Smooth muscle cell (in vitro differentiated cells): ENCODE measurements at regions not wholly inside any gene's neighbourhood (a gene's known extent, or its start where the extent isn't known, plus 50 kb on each side); places are given as distances from the start of the nearest gene placed in this dataset.

ENCODE experiments used
- DNase-seq: peaks from one replicate; lab custom pipeline; 2025; ENCODE audit not compliant: unreplicated experiment; lab: John Stamatoyannopoulos, UW
- H2AFZ ChIP-seq: fragments of 200-600 bp; sonication (generic); 2 replicates; pipeline ENCODE4 v1.6.0; 2016; ENCODE audit warnings: antibody characterized with exemption, low read depth, mild to moderate bottlenecking
- H3F3A ChIP-seq: fragments of 200-600 bp; sonication (generic); 2 replicates; pipeline ENCODE4 v1.6.0; 2017; ENCODE audit warnings: antibody characterized with exemption, low read depth
- H3K27ac ChIP-seq: fragments of 200-600 bp; sonication (generic); 2 replicates; pipeline ENCODE4 v1.5.1; 2016; ENCODE audit warnings: low read depth, mild to moderate bottlenecking
- H3K27me3 ChIP-seq: fragments of 200-600 bp; sonication (generic); 2 replicates; pipeline ENCODE4 v1.6.1; 2016; ENCODE audit warnings: low read depth, mild to moderate bottlenecking
- H3K36me3 ChIP-seq: fragments of 200-600 bp; sonication (generic); 2 replicates; pipeline ENCODE4 v1.5.1; 2016; ENCODE audit warnings: low read depth
- H3K4me1 ChIP-seq: fragments of 200-600 bp; sonication (generic); 2 replicates; pipeline ENCODE4 v1.5.1; 2016; ENCODE audit warnings: low read depth
- H3K4me2 ChIP-seq: fragments of 200-600 bp; sonication (generic); 2 replicates; pipeline ENCODE4 v1.6.0; 2016; ENCODE audit warnings: mild to moderate bottlenecking
- H3K4me3 ChIP-seq: fragments of 200-600 bp; sonication (generic); 2 replicates; pipeline ENCODE4 v1.5.1; 2016; ENCODE audit warnings: mild to moderate bottlenecking
- H3K79me2 ChIP-seq: fragments of 200-600 bp; sonication (generic); 2 replicates; pipeline ENCODE4 v1.6.0; 2016; ENCODE audit warnings: low read depth, mild to moderate bottlenecking
- H3K9ac ChIP-seq: fragments of 200-600 bp; sonication (generic); 2 replicates; pipeline ENCODE4 v1.6.0; 2016; ENCODE audit warnings: low read depth
- H3K9me3 ChIP-seq: fragments of 200-600 bp; sonication (generic); replicated peaks from 2 replicates; pipeline ENCODE4 v1.5.1; 2016; ENCODE audit warnings: low read depth
- H4K20me1 ChIP-seq: fragments of 200-600 bp; sonication (generic); 2 replicates; pipeline ENCODE4 v1.6.0; 2016; ENCODE audit warnings: low read depth
- WGBS: methylation state at CpG from one replicate; pipeline ENCODE4 v1.1.7; 2016; ENCODE audit warnings: low lambda C conversion rate; 5-methylcytosine and 5-hydroxymethylcytosine counted together
- TF ChIP-seq, protein P1 (sequence below): fragments of 200-600 bp; sonication (generic); IDR thresholded peaks from 2 replicates; pipeline ENCODE4 v1.5.1; 2017; ENCODE audit warnings: borderline replicate concordance, mild to moderate bottlenecking, antibody characterized with exemption; ENCODE audit not compliant: insufficient read depth, poor library complexity, severe bottlenecking

DNA sequence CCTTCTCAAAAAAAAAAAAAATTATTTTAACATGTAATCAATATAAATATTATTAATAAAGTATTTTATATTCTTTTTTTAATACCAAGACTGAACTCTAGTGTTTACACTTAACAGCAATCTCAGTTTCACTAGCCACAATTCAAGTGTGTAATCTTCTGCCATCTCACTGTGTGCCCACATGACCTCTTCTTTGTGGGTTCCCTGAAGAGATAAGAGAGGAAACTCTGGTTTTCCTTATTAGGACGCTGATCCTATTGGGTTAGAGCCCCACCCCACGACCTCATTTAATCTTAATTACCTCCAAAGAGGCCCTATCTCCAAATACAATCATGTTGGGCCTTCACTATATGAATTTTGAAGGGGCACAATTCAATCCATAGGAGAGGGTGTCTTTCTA, 177.6 kb downstream of the STK31 start:
- H3K4me1 ChIP-seq: no peaks in the 10 kb centered on the region
- no peak overlapping the region for H3K4me2 ChIP-seq
- H3K79me2 ChIP-seq: no peaks in the 10 kb centered on the region
- 66% methylated on average over 2 of the region's 2 CpGs for WGBS
- H4K20me1 ChIP-seq: no peaks in the 10 kb centered on the region
- no peak overlapping the region for H3K4me3 ChIP-seq
- H3K9me3 ChIP-seq: no peaks in the 10 kb centered on the region
- no peak overlapping the region for H2AFZ ChIP-seq
- no peak for DNase-seq
- no peak overlapping the region for H3K9ac ChIP-seq
- H3K27me3 ChIP-seq: no peaks in the 10 kb centered on the region
- no peaks in the 10 kb centered on the region for H3K36me3 ChIP-seq
- H3F3A ChIP-seq: no peaks in the 10 kb centered on the region
- no peak overlapping the region for H3K27ac ChIP-seq
- TF ChIP-seq, protein P1, sequence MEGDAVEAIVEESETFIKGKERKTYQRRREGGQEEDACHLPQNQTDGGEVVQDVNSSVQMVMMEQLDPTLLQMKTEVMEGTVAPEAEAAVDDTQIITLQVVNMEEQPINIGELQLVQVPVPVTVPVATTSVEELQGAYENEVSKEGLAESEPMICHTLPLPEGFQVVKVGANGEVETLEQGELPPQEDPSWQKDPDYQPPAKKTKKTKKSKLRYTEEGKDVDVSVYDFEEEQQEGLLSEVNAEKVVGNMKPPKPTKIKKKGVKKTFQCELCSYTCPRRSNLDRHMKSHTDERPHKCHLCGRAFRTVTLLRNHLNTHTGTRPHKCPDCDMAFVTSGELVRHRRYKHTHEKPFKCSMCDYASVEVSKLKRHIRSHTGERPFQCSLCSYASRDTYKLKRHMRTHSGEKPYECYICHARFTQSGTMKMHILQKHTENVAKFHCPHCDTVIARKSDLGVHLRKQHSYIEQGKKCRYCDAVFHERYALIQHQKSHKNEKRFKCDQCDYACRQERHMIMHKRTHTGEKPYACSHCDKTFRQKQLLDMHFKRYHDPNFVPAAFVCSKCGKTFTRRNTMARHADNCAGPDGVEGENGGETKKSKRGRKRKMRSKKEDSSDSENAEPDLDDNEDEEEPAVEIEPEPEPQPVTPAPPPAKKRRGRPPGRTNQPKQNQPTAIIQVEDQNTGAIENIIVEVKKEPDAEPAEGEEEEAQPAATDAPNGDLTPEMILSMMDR: no peak

DNA sequence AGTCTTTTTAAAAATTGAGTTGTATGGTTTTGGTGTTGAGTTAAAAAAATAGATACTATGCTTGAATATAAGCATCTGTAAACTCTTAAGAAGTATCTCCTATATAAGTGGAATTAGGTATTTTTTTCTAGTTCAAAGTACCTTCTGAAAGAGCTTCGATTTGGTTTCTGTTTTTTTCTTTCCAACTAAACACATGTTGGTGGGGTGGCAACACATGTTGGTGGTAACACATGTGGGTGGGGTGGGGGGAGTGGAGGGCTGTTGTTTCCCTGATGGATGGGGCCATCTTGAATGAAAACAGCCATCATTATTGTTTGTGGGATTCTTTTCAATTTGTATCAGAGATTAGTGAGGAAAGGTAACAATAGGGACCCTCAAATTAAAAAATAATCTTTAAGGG, 178.9 kb downstream of the STK31 start:
- WGBS: 80% methylated on average over 1 of the region's 1 CpG
- Histone ChIP-seq H3K4me1 (no peaks in the 10 kb centered on the region), H3F3A (no peaks in the 10 kb centered on the region), H3K27ac (no peak overlapping the region), H3K36me3 (no peaks in the 10 kb centered on the region), H2AFZ (no peak overlapping the region), H4K20me1 (no peaks in the 10 kb centered on the region), H3K4me2 (no peak overlapping the region), H3K4me3 (no peak overlapping the region), H3K27me3 (no peaks in the 10 kb centered on the region), H3K9me3 (no peaks in the 10 kb centered on the region), H3K9ac (no peak overlapping the region), H3K79me2 (no peaks in the 10 kb centered on the region)
- DNase-seq: no peak
- TF ChIP-seq, protein P1: no peak

DNA sequence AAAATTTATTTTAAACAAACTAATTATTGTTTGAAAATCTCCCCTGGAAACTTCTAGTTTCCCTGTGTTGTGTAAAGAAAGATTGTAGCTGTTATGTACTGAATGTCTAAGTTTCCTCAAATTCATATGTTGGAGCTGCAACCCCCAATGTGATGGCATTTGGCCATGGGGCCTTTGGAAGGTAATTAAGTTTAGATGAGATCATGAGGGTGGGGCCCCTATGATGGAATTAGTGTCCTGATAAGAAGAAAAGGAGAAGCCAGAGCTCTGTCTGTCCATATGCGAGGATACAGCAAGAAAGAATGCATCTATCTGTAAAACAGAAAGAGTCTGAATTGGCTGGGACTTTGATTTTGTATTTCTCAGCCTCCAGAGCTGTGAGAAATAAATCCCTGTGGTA, 179.5 kb downstream of the STK31 start:
- 81% methylated on average over 1 of the region's 1 CpG for WGBS
- no peaks in the 10 kb centered on the region for H3K27me3 ChIP-seq
- H3K4me1 ChIP-seq: no peaks in the 10 kb centered on the region
- no peak for DNase-seq
- no peak overlapping the region for H3K4me3 ChIP-seq
- no peaks in the 10 kb centered on the region for H4K20me1 ChIP-seq
- H3K4me2 ChIP-seq: no peak overlapping the region
- no peaks in the 10 kb centered on the region for H3K36me3 ChIP-seq
- no peak overlapping the region for H3K27ac ChIP-seq
- no peak overlapping the region for H3K9ac ChIP-seq
- H3F3A ChIP-seq: no peaks in the 10 kb centered on the region
- no peaks in the 10 kb centered on the region for H3K79me2 ChIP-seq
- TF ChIP-seq, protein P1: no peak
- H2AFZ ChIP-seq: no peak overlapping the region
- H3K9me3 ChIP-seq: no peaks in the 10 kb centered on the region

DNA sequence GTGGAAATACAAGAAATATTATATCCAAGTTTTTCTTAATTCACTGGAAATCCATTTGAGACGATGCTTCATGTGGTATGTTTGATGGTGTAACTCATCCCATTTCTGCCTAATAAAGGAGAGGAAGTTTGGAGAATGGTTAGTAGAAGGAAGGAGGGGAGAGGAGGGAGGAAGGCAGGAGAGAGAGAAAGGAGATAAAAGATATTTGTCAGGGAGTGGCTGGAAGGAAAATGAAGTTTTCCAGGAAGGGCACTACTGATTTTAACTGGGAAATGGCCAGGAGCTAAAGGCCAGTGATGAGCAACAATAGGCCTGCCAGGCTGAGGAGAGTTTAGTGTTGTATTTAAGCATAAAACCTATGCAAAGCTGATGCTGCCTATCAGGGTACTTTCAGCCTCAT, 182.0 kb downstream of the STK31 start:
- H3K36me3 ChIP-seq: no peaks in the 10 kb centered on the region
- H3K27me3 ChIP-seq: no peaks in the 10 kb centered on the region
- H3K9me3 ChIP-seq: no peaks in the 10 kb centered on the region
- TF ChIP-seq, protein P1: no peak
- 58% methylated on average over 1 of the region's 1 CpG for WGBS
- H3K9ac ChIP-seq: no peak overlapping the region
- no peaks in the 10 kb centered on the region for H4K20me1 ChIP-seq
- peak overlapping the region; percentile 40 for H2AFZ ChIP-seq
- no peak overlapping the region for H3K4me3 ChIP-seq
- H3K27ac ChIP-seq: peak overlapping the region; percentile 94
- peaks cover 10% of the 10 kb centered on the region for H3F3A ChIP-seq
- DNase-seq: no peak
- no peak overlapping the region for H3K4me2 ChIP-seq
- H3K4me1 ChIP-seq: peaks cover 8% of the 10 kb centered on the region
- H3K79me2 ChIP-seq: no peaks in the 10 kb centered on the region
